GM18520 (cell line): ENCODE measurements at regions not wholly inside any gene's neighbourhood (a gene's known extent, or its start where the extent isn't known, plus 50 kb on each side); places are given as distances from the start of the nearest gene placed in this dataset.
A peak's percentile ranks its signal among the peaks of the same experiment; 100 is the strongest.
"Not testable (repeated sequence)": the region's sequence is repeated elsewhere in the genome, so short reads cannot be mapped to it uniquely, and the experiment has no call there.

Experiments used
- ATAC-seq: cut with Tn5 transposase; IDR thresholded peaks from one replicate; pipeline ENCODE4 v1.9.1; 2021; ENCODE audit not compliant: unreplicated experiment

DNA sequence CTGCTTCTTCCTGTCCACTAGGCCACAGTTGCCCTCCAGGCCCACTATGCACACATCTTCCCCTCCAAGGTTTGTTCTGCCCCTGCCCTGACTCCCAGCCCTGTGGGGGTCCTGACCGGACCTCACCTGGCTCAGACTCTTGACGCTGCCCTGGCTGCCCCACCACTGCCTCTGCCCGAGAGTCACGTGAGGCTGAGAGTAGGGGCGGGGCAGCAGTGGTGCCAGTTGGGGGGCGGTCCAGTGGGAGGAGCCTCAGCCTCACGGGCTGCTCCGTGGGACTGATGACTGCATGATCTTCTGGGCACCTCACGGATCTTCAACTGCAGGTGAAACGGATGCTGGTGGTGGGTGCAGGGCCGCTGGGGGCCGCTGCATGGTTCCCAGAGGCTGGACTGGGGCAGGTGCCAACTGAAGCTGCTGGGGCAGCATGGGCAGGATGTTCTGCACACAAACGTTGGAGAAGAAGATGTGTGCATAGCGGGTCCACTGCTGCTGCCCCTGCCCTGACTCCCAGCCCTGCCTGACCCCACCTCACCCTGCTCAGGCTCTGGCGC is 77.6 kb downstream of the HHIPL2 start:
- ATAC-seq = not testable (repeated sequence)

DNA sequence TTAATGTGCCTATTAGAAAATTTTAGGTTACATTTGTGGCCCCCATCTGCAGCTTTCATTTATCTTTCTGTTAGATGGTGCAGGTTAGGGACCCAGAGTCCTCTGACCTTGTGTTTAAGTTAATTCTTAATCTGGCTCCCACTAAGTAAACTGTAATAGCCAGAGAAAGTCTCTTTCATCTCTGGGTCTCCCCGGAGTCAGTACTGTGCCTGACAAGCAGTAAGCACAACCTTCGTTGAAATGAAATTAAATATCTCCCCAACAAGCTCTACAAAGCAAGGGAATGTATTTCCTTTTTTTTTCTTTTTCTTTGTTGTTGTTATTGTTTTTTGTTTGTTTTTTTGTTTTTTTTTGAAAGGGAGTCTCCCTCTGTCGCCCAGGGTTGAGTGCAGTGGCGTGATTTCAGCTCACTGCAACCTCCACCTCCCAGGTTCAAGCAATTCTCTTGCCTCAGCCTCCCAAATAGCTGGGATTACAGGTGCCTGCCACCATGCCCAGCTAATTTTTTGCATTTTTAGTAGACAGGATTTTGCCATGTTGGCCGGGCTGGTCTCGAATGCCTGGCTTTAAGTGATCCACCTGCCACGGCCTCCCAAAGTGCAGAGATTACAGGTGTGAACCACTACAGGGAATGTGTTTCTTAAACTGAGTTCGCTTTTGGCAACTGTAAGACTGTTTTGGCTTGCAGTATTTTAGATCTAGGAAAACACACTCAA is 81.6 kb downstream of the HHIPL2 start:
- ATAC-seq = no peak

- peak; percentile 93 for ATAC-seq
These were observed 82.5 kb downstream of the HHIPL2 start for GRCh38 chr1:222465211-222466041.

GRCh38 chr1:222464841-222465210 is 83.1 kb downstream of the HHIPL2 start:
- ATAC-seq = no peak

DNA sequence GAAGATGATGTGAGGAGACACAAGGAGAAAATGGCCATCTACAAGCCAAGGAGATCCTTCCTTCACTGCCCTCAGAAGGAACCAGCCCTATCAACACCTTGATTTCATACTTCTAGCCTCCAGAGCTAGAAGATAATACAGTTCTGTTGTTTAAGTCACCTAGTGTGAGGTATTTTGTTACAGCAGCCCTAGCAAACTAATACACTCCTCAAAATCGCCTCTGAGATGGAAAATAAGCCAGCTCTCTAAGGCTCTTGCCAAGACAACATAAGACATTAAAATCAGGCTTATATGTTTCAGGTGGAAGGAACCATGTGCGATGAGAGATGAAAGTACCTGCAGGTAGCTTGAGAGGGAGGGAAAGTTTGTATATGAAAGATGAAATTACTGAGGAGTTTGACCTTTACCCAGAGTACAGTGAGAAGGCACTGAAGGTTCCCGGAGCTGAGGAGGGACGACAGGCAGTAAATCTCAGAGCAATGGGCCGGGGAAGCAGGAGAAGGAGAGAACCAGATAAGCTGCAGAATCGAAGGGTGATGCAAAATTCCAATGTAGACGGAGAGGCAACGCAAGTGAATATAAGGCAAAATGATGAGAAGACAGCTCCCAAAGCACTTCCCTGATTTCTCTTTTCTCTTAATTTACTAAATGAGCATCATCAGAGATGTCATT is 84.7 kb downstream of the HHIPL2 start:
- no peak for ATAC-seq

- no peak for ATAC-seq
These were observed 85.3 kb downstream of the HHIPL2 start for GRCh38 chr1:222462601-222463000.

DNA sequence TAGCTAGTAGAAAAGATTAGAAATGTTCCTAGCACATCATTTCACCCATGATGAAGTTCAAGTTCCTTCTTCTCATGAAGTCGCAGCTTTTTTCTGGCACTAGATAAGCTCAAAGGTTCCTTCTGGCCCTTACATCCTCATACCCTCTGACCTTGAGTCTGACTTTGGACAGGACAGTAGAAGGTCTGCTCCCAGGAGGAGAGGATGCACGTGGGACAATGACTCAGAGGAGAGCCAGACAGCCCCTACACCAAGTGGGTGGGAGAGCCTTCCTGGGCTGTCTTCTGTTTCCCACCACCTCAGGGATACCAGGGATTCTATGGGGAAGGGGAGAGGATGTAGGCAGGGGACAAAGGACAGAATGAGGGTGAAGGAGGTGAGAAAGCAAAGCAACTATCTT is 86.0 kb downstream of the HHIPL2 start:
- ATAC-seq = no peak

- ATAC-seq = no peak
These were observed 88.3 kb downstream of the HHIPL2 start for GRCh38 chr1:222459652-222460051.

DNA sequence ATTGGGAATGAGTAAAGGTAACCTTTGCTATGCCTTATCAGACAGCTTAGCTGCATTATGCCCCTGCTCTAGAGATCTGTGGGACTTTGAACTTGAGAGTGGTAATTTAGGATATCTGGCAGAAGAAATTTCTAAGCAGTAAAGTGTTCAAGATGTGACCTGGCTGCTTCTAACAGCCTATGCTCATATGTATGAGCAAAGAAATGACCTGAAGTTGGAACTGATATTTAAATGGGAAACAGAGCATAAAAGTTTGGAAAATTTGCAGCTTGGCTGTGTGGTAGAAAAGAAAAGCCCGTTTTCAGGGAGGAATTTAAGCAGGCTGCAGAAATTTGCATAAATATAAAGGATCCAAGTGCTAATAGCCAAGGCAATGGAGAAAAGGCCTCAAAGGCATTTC is 90.4 kb downstream of the HHIPL2 start:
- ATAC-seq = no peak

GRCh38 chr1:222457084-222457483 is 90.8 kb downstream of the HHIPL2 start:
- ATAC-seq = no peak

GRCh38 chr1:222455188-222455879 is 92.6 kb downstream of the HHIPL2 start:
- ATAC-seq = peak; percentile 85

- ATAC-seq = no peak
These were observed 93.1 kb downstream of the HHIPL2 start for GRCh38 chr1:222454782-222455181.

GRCh38 chr1:222454186-222454585 is 93.7 kb downstream of the HHIPL2 start:
- ATAC-seq = no peak

GRCh38 chr1:222452031-222452430 is 95.9 kb downstream of the HHIPL2 start:
- ATAC-seq = no peak

DNA sequence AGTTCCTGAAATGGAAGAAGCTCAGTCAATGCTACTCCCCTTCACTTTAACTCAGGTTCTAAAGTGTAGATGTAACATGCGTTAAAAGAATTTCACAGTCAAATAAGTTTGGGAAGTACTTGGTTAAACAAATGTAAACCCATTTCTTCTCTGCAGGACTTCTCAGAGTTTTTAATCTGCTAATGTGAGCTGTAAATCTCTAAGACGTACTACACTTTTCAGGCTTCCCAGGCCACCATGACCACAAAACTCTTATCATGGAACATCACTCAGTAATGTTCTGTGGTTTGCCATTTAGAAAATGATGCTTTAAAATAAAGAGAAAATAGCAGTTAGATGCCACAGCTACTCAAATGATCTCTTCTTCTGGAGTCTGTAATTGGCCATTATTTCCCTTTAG is 104.3 kb downstream of the HHIPL2 start:
- no peak for ATAC-seq

DNA sequence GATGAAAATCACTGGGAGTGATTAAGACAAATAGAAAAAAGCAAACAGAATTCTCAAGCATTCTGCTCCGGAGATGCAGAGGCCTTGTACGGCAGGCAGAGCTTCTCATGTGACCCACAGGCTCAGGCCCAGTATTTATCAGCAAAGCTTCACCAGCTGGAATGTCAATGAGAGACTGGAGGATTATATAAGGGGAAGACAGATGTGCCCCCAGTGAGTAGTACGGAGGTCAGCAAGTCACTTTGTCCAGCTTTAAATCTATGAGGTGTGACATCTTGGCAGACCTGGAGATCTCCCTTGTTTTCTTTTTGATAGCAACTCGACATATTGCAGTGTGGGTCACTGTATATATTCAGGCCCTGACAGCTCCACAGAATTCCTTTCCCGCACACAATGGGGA is 106.8 kb downstream of the HHIPL2 start:
- ATAC-seq = no peak

- ATAC-seq = no peak
These were observed 123.1 kb downstream of the HHIPL2 start for GRCh38 chr1:222424826-222425225.

DNA sequence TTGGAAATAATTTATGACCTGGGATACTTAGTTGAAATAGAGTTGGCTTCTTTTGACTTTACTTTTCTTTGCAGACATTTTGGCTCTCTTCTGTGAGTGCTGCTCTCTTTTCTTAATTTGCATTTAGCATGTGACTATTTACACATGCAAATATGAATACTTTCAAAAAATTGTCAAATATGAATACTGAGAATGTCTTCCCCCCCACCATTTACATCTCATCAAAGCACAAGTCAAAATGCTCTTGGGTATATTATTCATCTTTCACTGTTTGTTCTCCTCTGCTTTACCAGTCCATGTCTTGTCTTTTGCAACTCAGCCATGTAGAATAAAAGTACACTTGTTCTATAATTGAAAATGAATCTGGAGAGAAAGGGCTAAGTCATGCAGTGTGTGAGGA is 126.5 kb downstream of the HHIPL2 start:
- no peak for ATAC-seq

DNA sequence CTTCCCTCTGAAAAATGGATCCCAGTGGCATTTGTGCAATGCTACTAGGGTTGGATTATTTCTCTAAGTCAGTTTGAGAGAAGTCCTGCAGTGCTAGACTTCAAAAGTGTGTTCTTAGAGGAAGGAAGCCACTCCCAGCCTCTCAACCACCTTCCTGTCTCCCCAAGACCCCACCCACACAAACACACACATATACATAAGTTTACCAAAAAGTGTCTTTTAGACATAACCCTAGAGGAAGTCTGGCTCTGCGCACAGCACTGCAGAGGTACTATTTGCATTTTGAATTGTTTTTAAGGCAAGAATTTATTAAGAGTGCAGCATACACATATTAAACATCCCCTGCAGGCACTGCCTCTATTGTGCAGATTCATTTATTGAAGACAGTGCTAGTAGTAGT is 127.3 kb downstream of the HHIPL2 start:
- ATAC-seq = no peak

GRCh38 chr1:222418654-222419053 is 129.2 kb downstream of the HHIPL2 start:
- ATAC-seq = no peak

GRCh38 chr1:222417264-222417663 is 130.6 kb downstream of the HHIPL2 start:
- ATAC-seq = no peak
